Heart right ventricle (tissue), 16 donors: ENCODE measurements at regions not wholly inside any gene's neighbourhood (a gene's known extent, or its start where the extent isn't known, plus 50 kb on each side); places are given as distances from the start of the nearest gene placed in this dataset.

Experiments
- ATAC-seq, 8 donors: fragments of 200-7000 bp; cut with Tn5 transposase; one replicate each; pipeline ENCODE4 v1.9.1; 2020; ENCODE audit warnings: mild to moderate bottlenecking in 8 of 8, moderate library complexity in 8 of 8, moderate number of reproducible peaks in 1 of 8
- DNase-seq, 2 donors: peaks; one replicate each; pipeline ENCODE4 v3.0.0-alpha.2; 2020
- H3K27ac ChIP-seq, 10 donors: fragments of 200-600 bp; sonication (generic) in 2 of 10; one replicate each; pipeline versions ENCODE4 v1.5.0 to v1.8.0; 2020 to 2022; ENCODE audit warnings: mild to moderate bottlenecking in 3 of 10
- H3K27me3 ChIP-seq, 7 donors: fragments of 200-600 bp; one replicate each; pipeline ENCODE4 v1.8.0; 2021 to 2022; ENCODE audit warnings: mild to moderate bottlenecking in 2 of 7
- H3K36me3 ChIP-seq, 9 donors: fragments of 200-600 bp; sonication (generic) in 1 of 9; one replicate each; pipeline versions ENCODE4 v1.5.0 to v1.8.0; 2020 to 2022; ENCODE audit warnings: mild to moderate bottlenecking in 2 of 9
- H3K4me1 ChIP-seq, 9 donors: fragments of 200-600 bp; sonication (generic) in 1 of 9; one replicate each; pipeline versions ENCODE4 v1.5.0 to v1.8.0; 2020 to 2022; ENCODE audit warnings: mild to moderate bottlenecking in 4 of 9
- H3K4me3 ChIP-seq, 10 donors: fragments of 200-600 bp; sonication (generic) in 2 of 10; one replicate each; pipeline versions ENCODE4 v1.5.0 to v1.8.0; 2020 to 2022; ENCODE audit warnings: mild to moderate bottlenecking in 7 of 10, moderate library complexity in 2 of 10
- H3K9me3 ChIP-seq, 11 donors: fragments of 200-600 bp in 10 of 11; sonication (generic) in 2 of 11; one replicate each; pipeline versions ENCODE4 v1.5.0 to v1.8.0; 2013 to 2022; ENCODE audit warnings: mild to moderate bottlenecking in 2 of 11, control low read depth in 1 of 11, moderate library complexity in 1 of 11
- WGBS, 2 donors: extraction: QIAGEN DNeasy Blood & Tissue Kit; methylation state at CpG; one replicate each; pipeline ENCODE4 v1.1.7; 2013; ENCODE audit warnings: inconsistent platforms in 1 of 2; 5-methylcytosine and 5-hydroxymethylcytosine counted together
- intact Hi-C, 10 donors: fragments of 100-400 bp; cut with DNase I; formaldehyde crosslinking; loops; one replicate each; pipeline versions ENCODE4 v1.11.1 to v1.14.2; 2022
- TF ChIP-seq, protein P1 (sequence below), 9 donors: fragments of 200-600 bp; sonication (generic) in 2 of 9; IDR thresholded peaks; one replicate each; pipeline versions ENCODE4 v1.5.0 to v1.8.0; 2021 to 2022; ENCODE audit warnings: antibody characterized with exemption in 9 of 9, mild to moderate bottlenecking in 5 of 9, moderate library complexity in 1 of 9
- donor health status: Arrhythmogenic right ventricular cardiomyopathy.
- donor health status: ischemic (EF 13 %, LVEDD 7.1; RV severe dilation, severe dysfunction).
- donor health status: healthy with polysubstance abuse.
- donor health status: DM: no; HTN: yes; CAD: no.
- donor health status: DM: no; HTN: no; CAD: no.
- donor health status: ischemic (EF 25% LVEDD 6.9; RV normal size, moderate dysfunction).
- donor health status: ischemic (EF 25% LVEDD 5.7; RV mildly dilated, moderate dysfunction).
- donor health status: healthy.
- donor health status: DM: yes; HTN: yes; CAD: no.
- donor health status: Ischemic cardiomyopathy.
- donor health status: ischemic (EF 35%, LVEDD 5.7; RV mildly dilated, moderate dysfunction).
- donor health status: nonischemic (EF 11% LVEDD 7.7; RV severe dilation, severe dysfunction).
- donor health status: DM: yes; HTN: yes; CAD: no.
- donor health status: PGD.
- donor health status: ischemic (EF 29% LVEDD 5.4; RV normal size, mild dysfunction).
- donor health status: nonischemic (EF 23%, LVEDD 6.1; RV moderate dilation, normal function).

DNA sequence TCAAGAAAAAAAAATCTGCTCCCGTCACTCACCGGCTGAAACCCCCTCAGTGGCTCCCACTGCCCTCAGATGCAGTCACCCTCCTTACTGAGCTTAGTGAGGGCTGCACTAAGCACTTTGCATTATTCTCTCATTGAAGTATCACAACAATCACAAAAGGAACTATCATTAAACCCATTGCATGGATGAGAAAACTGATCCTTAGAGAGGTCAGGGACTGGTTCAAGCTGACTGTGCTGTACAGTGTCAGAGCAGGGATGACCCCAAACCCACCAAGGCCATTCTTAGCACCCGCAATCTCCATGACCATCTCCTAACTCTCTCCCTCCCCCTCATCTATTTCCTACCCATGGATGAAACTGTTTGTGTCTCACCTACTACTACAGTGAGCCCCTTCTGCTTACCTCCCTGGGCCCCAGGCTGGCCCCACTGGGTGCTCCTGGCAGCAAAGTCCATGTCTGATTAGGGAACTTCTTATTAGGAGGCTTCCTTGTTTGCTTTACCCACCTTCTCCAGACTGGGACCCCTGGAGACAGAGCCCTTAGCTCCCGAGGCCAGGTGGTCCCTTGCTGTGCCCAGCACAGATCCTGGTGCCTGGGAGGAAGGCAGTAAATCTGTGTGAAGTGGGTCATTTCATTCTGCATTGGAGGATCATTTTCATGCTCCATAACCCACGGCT, 139.3 kb upstream of the ID2 start:
- TF ChIP-seq, protein P1, sequence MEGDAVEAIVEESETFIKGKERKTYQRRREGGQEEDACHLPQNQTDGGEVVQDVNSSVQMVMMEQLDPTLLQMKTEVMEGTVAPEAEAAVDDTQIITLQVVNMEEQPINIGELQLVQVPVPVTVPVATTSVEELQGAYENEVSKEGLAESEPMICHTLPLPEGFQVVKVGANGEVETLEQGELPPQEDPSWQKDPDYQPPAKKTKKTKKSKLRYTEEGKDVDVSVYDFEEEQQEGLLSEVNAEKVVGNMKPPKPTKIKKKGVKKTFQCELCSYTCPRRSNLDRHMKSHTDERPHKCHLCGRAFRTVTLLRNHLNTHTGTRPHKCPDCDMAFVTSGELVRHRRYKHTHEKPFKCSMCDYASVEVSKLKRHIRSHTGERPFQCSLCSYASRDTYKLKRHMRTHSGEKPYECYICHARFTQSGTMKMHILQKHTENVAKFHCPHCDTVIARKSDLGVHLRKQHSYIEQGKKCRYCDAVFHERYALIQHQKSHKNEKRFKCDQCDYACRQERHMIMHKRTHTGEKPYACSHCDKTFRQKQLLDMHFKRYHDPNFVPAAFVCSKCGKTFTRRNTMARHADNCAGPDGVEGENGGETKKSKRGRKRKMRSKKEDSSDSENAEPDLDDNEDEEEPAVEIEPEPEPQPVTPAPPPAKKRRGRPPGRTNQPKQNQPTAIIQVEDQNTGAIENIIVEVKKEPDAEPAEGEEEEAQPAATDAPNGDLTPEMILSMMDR (IDR thresholded peaks at IDR 0.05) = no peak
- Histone ChIP-seq H3K27ac (peak overlapping the region in 5 of 10 donors; percentile 47 to 91 (median 59)), H3K4me3 (no peak overlapping the region), H3K27me3 (no peaks in the 10 kb centered on the region), H3K4me1 (peaks cover 7 to 96% (median 48%) of the 10 kb centered on the region in 9 donors), H3K9me3 (no peaks in the 10 kb centered on the region), H3K36me3 (no peaks in the 10 kb centered on the region)
- 85 to 90% methylated on average over 5 of the region's 5 CpGs for WGBS, 2 donors
- DNase-seq (no peak), ATAC-seq (no peak)
- intact Hi-C loops = loop anchor here in 3 of 10 donors (5.0 to 10.0 kb wide), 2 partner anchors 140 to 142 kb away; partner anchors contain the start of gene ID2 (in 3 of the 3)

DNA sequence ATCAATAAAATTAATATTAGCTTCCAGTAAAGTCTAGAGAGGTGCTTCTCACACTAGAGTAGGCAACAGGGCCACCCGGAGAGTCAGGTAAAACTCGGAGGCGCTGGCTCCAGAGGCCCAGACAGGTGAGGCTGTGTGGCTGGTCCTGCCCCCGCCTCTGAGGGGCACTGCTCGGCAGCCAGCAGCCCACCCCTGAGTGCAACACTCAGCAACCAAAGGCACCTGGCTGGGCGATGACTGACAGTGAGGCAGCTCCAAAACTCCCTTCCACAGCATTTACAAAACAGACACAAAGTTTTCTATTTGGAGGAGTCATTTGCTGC, 138.8 kb upstream of the ID2 start:
- intact Hi-C loops = loop anchor here in 3 of 10 donors (5.0 to 10.0 kb wide), 2 partner anchors 139 to 142 kb away; partner anchors contain the start of gene ID2 (in 3 of the 3)
- H3K4me1 ChIP-seq = peaks cover 7 to 91% (median 46%) of the 10 kb centered on the region in 9 donors

DNA sequence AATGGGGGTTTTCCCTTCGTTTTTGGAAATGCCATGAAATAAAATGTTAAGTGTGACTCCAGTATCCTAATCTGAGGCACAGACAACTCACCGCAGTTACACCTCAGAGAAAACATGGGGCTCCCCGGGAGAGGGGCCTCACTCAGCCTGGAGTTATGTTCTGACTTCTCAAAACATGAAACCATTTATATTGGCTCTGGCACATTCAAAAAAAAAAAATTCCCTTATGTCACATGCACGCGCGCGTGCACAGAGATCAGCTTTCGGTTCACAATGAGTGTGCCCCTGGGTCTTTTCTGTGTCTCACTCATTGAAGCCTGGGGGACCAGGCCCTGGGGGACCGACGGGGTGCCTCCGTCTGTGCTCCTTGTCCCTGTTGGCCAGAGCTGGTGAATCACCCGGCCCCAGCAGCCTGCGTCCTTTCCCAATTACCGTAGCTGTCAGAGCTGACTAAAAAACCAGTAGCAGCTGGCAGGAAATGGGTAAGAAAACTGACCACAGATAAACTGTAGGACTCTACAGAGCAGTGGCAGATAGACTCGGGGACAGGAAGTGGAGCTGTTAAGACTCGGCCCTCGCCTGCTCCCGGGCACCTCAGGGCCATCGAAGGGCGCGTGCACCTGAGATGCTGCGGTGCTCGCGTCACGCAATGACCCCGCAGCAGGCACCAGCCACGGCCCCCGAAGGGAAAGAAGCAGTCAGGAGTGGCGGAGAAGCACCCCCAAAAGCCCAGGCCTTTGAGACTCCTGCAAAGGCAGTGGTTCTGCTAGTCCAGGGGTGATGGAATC, 138.3 kb upstream of the ID2 start:
- no peaks in the 10 kb centered on the region for H3K9me3 ChIP-seq
- no peaks in the 10 kb centered on the region for H3K27me3 ChIP-seq
- 62 to 73% methylated on average over 29 of the region's 29 CpGs for WGBS, 2 donors
- intact Hi-C loops = loop anchor here in 3 of 10 donors (5.0 to 10.0 kb wide), 2 partner anchors 139 to 141 kb away; partner anchors contain the start of gene ID2 (in 3 of the 3)
- peak overlapping the region in 3 of 10 donors; percentile 8 to 29 (median 11) for H3K4me3 ChIP-seq
- TF ChIP-seq, protein P1 (IDR thresholded peaks at IDR 0.05) = no peak
- DNase-seq (peak; percentile 55 to 60), ATAC-seq (peak; percentile 24 to 67 (median 46))
- peaks cover 7 to 86% (median 46%) of the 10 kb centered on the region in 9 donors for H3K4me1 ChIP-seq
- no peaks in the 10 kb centered on the region for H3K36me3 ChIP-seq
- peak overlapping the region in 8 of 10 donors; percentile 47 to 91 (median 57) for H3K27ac ChIP-seq

More for the DNA sequence above, 138.8 kb upstream of the ID2 start:
- DNase-seq (no peak), ATAC-seq (no peak)
- WGBS, 2 donors = 97 to 98% methylated on average over 6 of the region's 6 CpGs
- H3K9me3 ChIP-seq = no peaks in the 10 kb centered on the region
- TF ChIP-seq, protein P1 (IDR thresholded peaks at IDR 0.05) = no peak
- peak overlapping the region in 8 of 10 donors; percentile 47 to 91 (median 57) for H3K27ac ChIP-seq
- no peaks in the 10 kb centered on the region for H3K36me3 ChIP-seq
- no peaks in the 10 kb centered on the region for H3K27me3 ChIP-seq
- peak overlapping the region in 1 of 10 donors; percentile 8 for H3K4me3 ChIP-seq

DNA sequence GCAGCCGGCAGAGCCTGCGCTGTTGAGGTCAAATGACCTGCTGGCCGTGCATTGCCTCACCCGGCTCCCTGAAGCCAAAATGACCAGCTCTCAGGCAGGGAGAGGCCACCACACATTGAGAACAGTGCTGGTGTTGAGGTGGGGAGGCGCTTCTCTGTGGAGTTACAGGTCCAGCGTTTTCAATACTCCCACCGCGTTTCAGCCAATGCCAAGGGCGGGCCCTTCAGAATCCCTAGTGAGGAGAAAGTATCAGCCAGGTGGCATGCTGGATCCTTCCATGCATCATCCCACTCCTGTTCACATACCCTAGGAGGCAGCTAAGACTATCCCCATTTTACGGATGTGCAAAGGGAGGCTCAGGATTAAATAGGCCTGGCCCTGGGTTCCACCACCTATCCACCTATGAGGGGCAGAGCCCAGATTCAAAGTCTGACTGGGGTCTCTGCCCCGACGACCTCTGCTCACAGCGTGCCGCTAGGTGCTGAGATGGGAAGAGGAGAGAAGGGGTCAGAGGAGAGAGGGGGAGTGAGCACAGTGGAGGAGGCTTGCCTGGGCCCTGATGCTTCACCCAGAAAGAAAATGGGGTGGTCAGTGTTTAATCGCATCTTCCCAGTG, 137.6 kb upstream of the ID2 start:
- no peaks in the 10 kb centered on the region for H3K27me3 ChIP-seq
- ATAC-seq = peak in 4 of 8 donors; percentile 1 to 29 (median 14)
- no peaks in the 10 kb centered on the region for H3K9me3 ChIP-seq
- peak overlapping the region in 7 of 10 donors; percentile 44 to 91 (median 55) for H3K27ac ChIP-seq
- intact Hi-C loops = loop anchor here in 3 of 10 donors (5.0 to 10.0 kb wide), 2 partner anchors 138 to 141 kb away; partner anchors contain the start of gene ID2 (in 3 of the 3)
- no peak for DNase-seq
- H3K4me3 ChIP-seq = peak overlapping the region in 1 of 10 donors; percentile 8
- H3K36me3 ChIP-seq = no peaks in the 10 kb centered on the region
- peaks cover 7 to 79% (median 43%) of the 10 kb centered on the region in 9 donors for H3K4me1 ChIP-seq
- TF ChIP-seq, protein P1 (IDR thresholded peaks at IDR 0.05) = no peak
- whole genome bisulfite sequencing, 2 donors = 87 to 90% methylated on average over 15 of the region's 15 CpGs
